A549 (cell line): ENCODE measurements at regions not wholly inside any gene's neighbourhood (a gene's known extent, or its start where the extent isn't known, plus 50 kb on each side); places are given as distances from the start of the nearest gene placed in this dataset.

Experiments used
- CEBPB ChIP-seq, 2 experiments: fragments of >200 bp in 1 of 2; sonication (Bioruptor Twin) in 1 of 2; formaldehyde crosslinking in 1 of 2; IDR thresholded peaks; 2 replicates each; pipeline ENCODE4 v1.6.1; 2012 to 2016
- CHD4 ChIP-seq: fragments of 200-600 bp; sonication (generic); IDR thresholded peaks from 2 replicates; pipeline ENCODE4 v1.6.1; 2016; ENCODE audit warnings: antibody characterized with exemption, mild to moderate bottlenecking, borderline replicate concordance
- CTCF ChIP-seq: fragments of >200 bp; sonication (Bioruptor Twin); formaldehyde crosslinking; IDR thresholded peaks from 3 replicates; pipeline ENCODE4 v1.5.1; 2016
- ESRRA ChIP-seq: fragments of 150-350 bp; IDR thresholded peaks from 2 replicates; pipeline ENCODE4 v1.6.1; 2014; ENCODE audit warnings: mild to moderate bottlenecking, low read length, borderline replicate concordance
- HOXB13 ChIP-seq: fragments of 250-450 bp; sonication (Bioruptor Pico); IDR thresholded peaks from 2 replicates; pipeline ENCODE4 v1.5.0; 2020; ENCODE audit warnings: low read depth, mild to moderate bottlenecking, moderate library complexity
- POLR2A ChIP-seq: IDR thresholded peaks from 2 replicates; pipeline ENCODE4 v1.6.1; 2012; ENCODE audit warnings: mild to moderate bottlenecking, low read length
- RAD21 ChIP-seq, 2 experiments: fragments of >200 bp in 1 of 2; sonication (Bioruptor Twin) in 1 of 2; formaldehyde crosslinking in 1 of 2; IDR thresholded peaks in 1 of 2; conservative IDR thresholded peaks in 1 of 2; 2 replicates in 1 of 2; 3 replicates in 1 of 2; pipeline ENCODE4 v1.6.1; 2012 to 2018; ENCODE audit warnings: inconsistent platforms in 1 of 2
- ZC3H11A ChIP-seq: fragments of 450-650 bp; IDR thresholded peaks from 2 replicates; pipeline ENCODE4 v1.6.1; 2014; ENCODE audit warnings: antibody characterized with exemption, mild to moderate bottlenecking

GRCh38 chr3:194249323-194250097 is 101.6 kb downstream of the CPN2 start:
- TF ChIP-seq ESRRA (no peak), POLR2A (no peak), RAD21 (conservative IDR thresholded peaks at IDR 0.05 in 1 of 2, IDR thresholded peaks at IDR 0.05 in 1 of 2) (no peak), CTCF (no peak), ZC3H11A (no peak), CEBPB (IDR thresholded peaks at IDR 0.05) (no peak), HOXB13 (CRISPR knock-in tag) (no peak), CHD4 (no peak)
